K562 (cell line): ENCODE measurements at regions not wholly inside any gene's neighbourhood (a gene's known extent, or its start where the extent isn't known, plus 50 kb on each side); places are given as distances from the start of the nearest gene placed in this dataset.

ENCODE experiments used
- ADNP ChIP-seq: fragments of 200-800 bp; sonication (Bioruptor generic); IDR thresholded peaks from 2 replicates; pipeline ENCODE4 v1.6.1; 2016; ENCODE audit warnings: missing genetic modification characterization, missing compliant biosample characterization
- ARID1B ChIP-seq: fragments of 450-650 bp; IDR thresholded peaks from 2 replicates; pipeline ENCODE4 v1.6.1; 2016; ENCODE audit warnings: antibody characterized with exemption, mild to moderate bottlenecking, inconsistent platforms
- ESRRA ChIP-seq: fragments of 450-650 bp; IDR thresholded peaks from 2 replicates; pipeline ENCODE4 v1.6.1; 2014; ENCODE audit warnings: low read depth, mild to moderate bottlenecking, moderate library complexity, borderline replicate concordance
- GATAD2A ChIP-seq: fragments of 450-650 bp; IDR thresholded peaks from 2 replicates; pipeline ENCODE4 v1.6.1; 2017
- HCFC1 ChIP-seq: IDR thresholded peaks from 2 replicates; pipeline ENCODE4 v1.6.1; 2012; ENCODE audit warnings: low read depth, low read length, improper control_type of control experiment
- HDGF ChIP-seq: fragments of 450-650 bp; IDR thresholded peaks from 2 replicates; pipeline ENCODE4 v1.6.1; 2016
- IFI16 ChIP-seq: fragments of 250-450 bp; sonication (Bioruptor Pico); IDR thresholded peaks from 2 replicates; pipeline ENCODE4 v2.1.2; 2022; ENCODE audit warnings: mild to moderate bottlenecking, inconsistent platforms
- ILF3 ChIP-seq: fragments of 450-650 bp; IDR thresholded peaks from 2 replicates; pipeline ENCODE4 v1.6.1; 2018; ENCODE audit warnings: antibody characterized with exemption, mild to moderate bottlenecking, moderate library complexity, borderline replicate concordance
- MECOM ChIP-seq: fragments of 250-450 bp; sonication (Bioruptor Pico); IDR thresholded peaks from 2 replicates; pipeline ENCODE4 v1.8.0; 2022; ENCODE audit warnings: inconsistent platforms
- NRF1 ChIP-seq, 2 experiments: fragments of 450-650 bp; IDR thresholded peaks in 1 of 2; conservative IDR thresholded peaks in 1 of 2; 2 replicates each; pipeline ENCODE4 v1.6.1; 2014; ENCODE audit warnings: mild to moderate bottlenecking in 2 of 2
- NUFIP1 ChIP-seq: fragments of 450-650 bp; IDR thresholded peaks from 2 replicates; pipeline ENCODE4 v1.6.1; 2018; ENCODE audit not compliant: partially characterized antibody
- PHF8 ChIP-seq: fragments of 200-600 bp; sonication (generic); IDR thresholded peaks from 2 replicates; pipeline ENCODE4 v1.6.1; 2012; ENCODE audit warnings: mixed run types, mild to moderate bottlenecking, inconsistent platforms, low read length, moderate library complexity, borderline replicate concordance
- SLC30A9 ChIP-seq: fragments of 250-450 bp; sonication (Bioruptor Pico); IDR thresholded peaks from 2 replicates; pipeline ENCODE4 v1.8.0; 2022; ENCODE audit warnings: mild to moderate bottlenecking, moderate library complexity
- SOX6 ChIP-seq: fragments of 450-650 bp; IDR thresholded peaks from 2 replicates; pipeline ENCODE4 v1.6.1; 2014; ENCODE audit warnings: mild to moderate bottlenecking
- SUPT5H ChIP-seq: fragments of 450-650 bp; IDR thresholded peaks from 2 replicates; pipeline ENCODE4 v1.6.1; 2016
- TCFL5 ChIP-seq: fragments of 250-450 bp; sonication (Bioruptor Pico); conservative IDR thresholded peaks from 2 replicates; pipeline ENCODE4 v1.6.1; 2021; ENCODE audit warnings: mild to moderate bottlenecking, moderate library complexity, matching md5 sums
- ZFPM2 ChIP-seq: fragments of 250-450 bp; sonication (Bioruptor Pico); IDR thresholded peaks from 2 replicates; pipeline ENCODE4 v1.5.1; 2022; ENCODE audit warnings: mild to moderate bottlenecking
- ZNF146 ChIP-seq: IDR thresholded peaks from one replicate; pipeline ENCODE4 v1.6.1; 2018; ENCODE audit warnings: missing compliant biosample characterization; ENCODE audit not compliant: unreplicated experiment
- ZNF274 ChIP-seq: IDR thresholded peaks from 2 replicates; pipeline ENCODE4 v1.6.1; 2011; ENCODE audit warnings: low read depth, mild to moderate bottlenecking, low read length, moderate library complexity, borderline replicate concordance
- ZNF354B ChIP-seq: fragments of 250-450 bp; sonication (Bioruptor Pico); IDR thresholded peaks from 2 replicates; pipeline ENCODE4 v1.4.0; 2020
- ZNF778 ChIP-seq: fragments of 450-650 bp; formaldehyde crosslinking; IDR thresholded peaks from 2 replicates; pipeline ENCODE4 v1.4.0; 2020; ENCODE audit warnings: mild to moderate bottlenecking, moderate library complexity
- TF ChIP-seq, protein P1 (sequence below): sonication (generic); formaldehyde crosslinking; IDR thresholded peaks from 2 replicates; pipeline ENCODE4 v1.8.0; 2022; ENCODE audit warnings: missing genetic modification reagents, mild to moderate bottlenecking, borderline replicate concordance
- TF ChIP-seq, protein P2 (sequence below): fragments of 450-650 bp; IDR thresholded peaks from 2 replicates; pipeline ENCODE4 v1.6.1; 2016; ENCODE audit warnings: missing biosample characterization, missing genetic modification characterization
- TF ChIP-seq, protein P3 (sequence below): fragments of 450-650 bp; formaldehyde crosslinking; IDR thresholded peaks from 2 replicates; pipeline ENCODE4 v1.4.0; 2022; ENCODE audit warnings: missing genetic modification characterization
- TF ChIP-seq, protein P4 (sequence below): fragments of 250-450 bp; sonication (Bioruptor Pico); IDR thresholded peaks from 2 replicates; pipeline ENCODE4 v1.8.0; 2021; ENCODE audit warnings: mild to moderate bottlenecking, moderate library complexity

DNA sequence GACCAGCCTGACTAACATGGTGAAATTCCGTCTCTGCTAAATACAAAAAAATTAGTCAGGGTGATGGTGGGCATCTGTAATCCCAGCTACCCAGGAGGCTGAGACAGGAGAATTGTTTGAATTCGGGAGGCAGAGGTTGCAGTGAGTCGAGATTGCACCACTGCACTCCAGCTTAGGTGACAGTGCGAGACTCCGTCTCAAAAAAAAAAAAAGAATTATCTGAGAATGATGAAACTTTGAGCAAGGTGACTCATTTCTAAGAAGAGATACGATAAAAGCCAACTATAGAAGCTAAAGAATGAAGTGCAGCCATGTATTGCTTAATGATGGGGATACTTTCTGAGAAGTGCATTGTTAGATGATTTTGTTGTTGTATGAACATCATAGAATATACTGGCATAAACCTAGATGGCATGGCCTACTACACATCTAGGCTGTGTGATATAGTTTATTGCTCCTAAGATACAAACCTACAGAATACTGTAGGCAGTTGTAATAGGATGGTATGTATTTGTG is 64.7 kb downstream of the SNRPE start (continued):
- TF ChIP-seq, protein P1, sequence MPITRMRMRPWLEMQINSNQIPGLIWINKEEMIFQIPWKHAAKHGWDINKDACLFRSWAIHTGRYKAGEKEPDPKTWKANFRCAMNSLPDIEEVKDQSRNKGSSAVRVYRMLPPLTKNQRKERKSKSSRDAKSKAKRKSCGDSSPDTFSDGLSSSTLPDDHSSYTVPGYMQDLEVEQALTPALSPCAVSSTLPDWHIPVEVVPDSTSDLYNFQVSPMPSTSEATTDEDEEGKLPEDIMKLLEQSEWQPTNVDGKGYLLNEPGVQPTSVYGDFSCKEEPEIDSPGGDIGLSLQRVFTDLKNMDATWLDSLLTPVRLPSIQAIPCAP (CRISPR knock-in tag): no peak
- TF ChIP-seq, protein P2, sequence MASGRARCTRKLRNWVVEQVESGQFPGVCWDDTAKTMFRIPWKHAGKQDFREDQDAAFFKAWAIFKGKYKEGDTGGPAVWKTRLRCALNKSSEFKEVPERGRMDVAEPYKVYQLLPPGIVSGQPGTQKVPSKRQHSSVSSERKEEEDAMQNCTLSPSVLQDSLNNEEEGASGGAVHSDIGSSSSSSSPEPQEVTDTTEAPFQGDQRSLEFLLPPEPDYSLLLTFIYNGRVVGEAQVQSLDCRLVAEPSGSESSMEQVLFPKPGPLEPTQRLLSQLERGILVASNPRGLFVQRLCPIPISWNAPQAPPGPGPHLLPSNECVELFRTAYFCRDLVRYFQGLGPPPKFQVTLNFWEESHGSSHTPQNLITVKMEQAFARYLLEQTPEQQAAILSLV (tag): peak; percentile 92
- no peak for TF ChIP-seq GATAD2A
- TF ChIP-seq ARID1B: peak; percentile 87
- no peak for TF ChIP-seq ZFPM2 (CRISPR knock-in tag)
- TF ChIP-seq, protein P3, sequence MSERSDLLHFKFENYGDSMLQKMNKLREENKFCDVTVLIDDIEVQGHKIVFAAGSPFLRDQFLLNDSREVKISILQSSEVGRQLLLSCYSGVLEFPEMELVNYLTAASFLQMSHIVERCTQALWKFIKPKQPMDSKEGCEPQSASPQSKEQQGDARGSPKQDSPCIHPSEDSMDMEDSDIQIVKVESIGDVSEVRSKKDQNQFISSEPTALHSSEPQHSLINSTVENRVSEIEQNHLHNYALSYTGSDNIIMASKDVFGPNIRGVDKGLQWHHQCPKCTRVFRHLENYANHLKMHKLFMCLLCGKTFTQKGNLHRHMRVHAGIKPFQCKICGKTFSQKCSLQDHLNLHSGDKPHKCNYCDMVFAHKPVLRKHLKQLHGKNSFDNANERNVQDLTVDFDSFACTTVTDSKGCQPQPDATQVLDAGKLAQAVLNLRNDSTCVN (CRISPR knock-in tag): no peak
- peak; percentile 20; the same call in 1 of the 2 replicates for TF ChIP-seq ADNP (tag)
- TF ChIP-seq NRF1 (conservative IDR thresholded peaks at IDR 0.05 in 1 of 2, IDR thresholded peaks at IDR 0.05 in 1 of 2): no peak
- no peak for TF ChIP-seq ZNF274
- TF ChIP-seq IFI16 (CRISPR knock-in tag): no peak
- TF ChIP-seq ZNF354B (CRISPR knock-in tag): no peak
- 0 out of 2 replicates have a peak, but pooled peaks have one; percentile 8 for TF ChIP-seq MECOM (CRISPR knock-in tag)
- TF ChIP-seq ZNF146: no peak
- no peak for TF ChIP-seq ZNF778 (CRISPR knock-in tag)
- no peak for TF ChIP-seq HDGF
- no peak; the same call in 1 of the 2 replicates for TF ChIP-seq ESRRA
- no peak for TF ChIP-seq NUFIP1
- TF ChIP-seq TCFL5: no peak
- no peak for TF ChIP-seq ILF3
- TF ChIP-seq SUPT5H: no peak
- no peak for TF ChIP-seq PHF8
- TF ChIP-seq SLC30A9: no peak
- peak; percentile 94 for TF ChIP-seq SOX6
- no peak for TF ChIP-seq HCFC1
- TF ChIP-seq, protein P4, sequence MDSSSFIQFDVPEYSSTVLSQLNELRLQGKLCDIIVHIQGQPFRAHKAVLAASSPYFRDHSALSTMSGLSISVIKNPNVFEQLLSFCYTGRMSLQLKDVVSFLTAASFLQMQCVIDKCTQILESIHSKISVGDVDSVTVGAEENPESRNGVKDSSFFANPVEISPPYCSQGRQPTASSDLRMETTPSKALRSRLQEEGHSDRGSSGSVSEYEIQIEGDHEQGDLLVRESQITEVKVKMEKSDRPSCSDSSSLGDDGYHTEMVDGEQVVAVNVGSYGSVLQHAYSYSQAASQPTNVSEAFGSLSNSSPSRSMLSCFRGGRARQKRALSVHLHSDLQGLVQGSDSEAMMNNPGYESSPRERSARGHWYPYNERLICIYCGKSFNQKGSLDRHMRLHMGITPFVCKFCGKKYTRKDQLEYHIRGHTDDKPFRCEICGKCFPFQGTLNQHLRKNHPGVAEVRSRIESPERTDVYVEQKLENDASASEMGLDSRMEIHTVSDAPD: no peak
